Loucy (cell line): ENCODE measurements at regions not wholly inside any gene's neighbourhood (a gene's known extent, or its start where the extent isn't known, plus 50 kb on each side); places are given as distances from the start of the nearest gene placed in this dataset.

Source experiments
- H2AFZ ChIP-seq: fragments of 200-600 bp; sonication (generic); 2 replicates; pipeline ENCODE4 v1.6.0; 2016; ENCODE audit warnings: antibody characterized with exemption, mild to moderate bottlenecking, low read length, moderate library complexity
- H3F3A ChIP-seq: fragments of 200-600 bp; 2 replicates; pipeline ENCODE4 v1.6.0; 2016; ENCODE audit warnings: antibody characterized with exemption, low read depth, mild to moderate bottlenecking
- H3K27me3 ChIP-seq: fragments of 200-600 bp; sonication (generic); 2 replicates; pipeline ENCODE4 v1.6.1; 2014; ENCODE audit warnings: low read length, mild to moderate bottlenecking; ENCODE audit not compliant: insufficient read depth, poor library complexity, severe bottlenecking
- H3K36me3 ChIP-seq: fragments of 200-600 bp; sonication (generic); 2 replicates; pipeline ENCODE4 v1.6.1; 2016; ENCODE audit warnings: low read length; ENCODE audit not compliant: insufficient read depth
- H3K4me1 ChIP-seq: fragments of 200-600 bp; sonication (generic); 2 replicates; pipeline ENCODE4 v1.5.1; 2014; ENCODE audit warnings: low read length, mild to moderate bottlenecking; ENCODE audit not compliant: insufficient read depth, poor library complexity, severe bottlenecking
- H3K4me2 ChIP-seq: fragments of 200-600 bp; sonication (generic); 2 replicates; pipeline ENCODE4 v1.6.0; 2014; ENCODE audit warnings: antibody characterized with exemption, low read length, low read depth, mild to moderate bottlenecking; ENCODE audit not compliant: poor library complexity, severe bottlenecking
- H3K4me3 ChIP-seq: fragments of 200-600 bp; sonication (generic); 2 replicates; pipeline ENCODE4 v1.5.1; 2014; ENCODE audit warnings: low read length, mild to moderate bottlenecking, mixed read lengths; ENCODE audit not compliant: poor library complexity, severe bottlenecking
- H3K79me2 ChIP-seq: fragments of 200-600 bp; sonication (generic); 2 replicates; pipeline ENCODE4 v1.6.1; 2014; ENCODE audit warnings: low read length; ENCODE audit not compliant: insufficient read depth
- H3K9ac ChIP-seq: fragments of 200-600 bp; sonication (generic); 2 replicates; pipeline ENCODE4 v1.6.0; 2014; ENCODE audit warnings: mild to moderate bottlenecking, low read depth, low read length, moderate library complexity; ENCODE audit not compliant: poor library complexity, severe bottlenecking
- H3K9me2 ChIP-seq: fragments of 200-600 bp; sonication (generic); replicated peaks from 2 replicates; pipeline ENCODE4 v1.6.1; 2016; ENCODE audit warnings: low read depth, low read length, mixed read lengths
- H3K9me3 ChIP-seq: fragments of 200-600 bp; sonication (generic); 2 replicates; pipeline ENCODE4 v1.6.1; 2014; ENCODE audit warnings: mild to moderate bottlenecking, antibody characterized with exemption, low read length, low read depth; ENCODE audit not compliant: insufficient read depth
- H4K20me1 ChIP-seq: fragments of 200-600 bp; sonication (generic); 2 replicates; pipeline ENCODE4 v1.6.0; 2014; ENCODE audit warnings: antibody characterized with exemption, low read length, mild to moderate bottlenecking; ENCODE audit not compliant: insufficient read depth, poor library complexity, severe bottlenecking
- EZH2phosphoT487 ChIP-seq: fragments of 200-600 bp; IDR thresholded peaks from 2 replicates; pipeline ENCODE4 v1.6.1; 2018; ENCODE audit warnings: antibody characterized with exemption, mild to moderate bottlenecking, moderate library complexity, borderline replicate concordance
- TF ChIP-seq, protein P1 (sequence below): fragments of 200-600 bp; sonication (generic); conservative IDR thresholded peaks from 2 replicates; pipeline ENCODE4 v1.5.1; 2014; ENCODE audit warnings: mild to moderate bottlenecking, antibody characterized with exemption, low read length

DNA sequence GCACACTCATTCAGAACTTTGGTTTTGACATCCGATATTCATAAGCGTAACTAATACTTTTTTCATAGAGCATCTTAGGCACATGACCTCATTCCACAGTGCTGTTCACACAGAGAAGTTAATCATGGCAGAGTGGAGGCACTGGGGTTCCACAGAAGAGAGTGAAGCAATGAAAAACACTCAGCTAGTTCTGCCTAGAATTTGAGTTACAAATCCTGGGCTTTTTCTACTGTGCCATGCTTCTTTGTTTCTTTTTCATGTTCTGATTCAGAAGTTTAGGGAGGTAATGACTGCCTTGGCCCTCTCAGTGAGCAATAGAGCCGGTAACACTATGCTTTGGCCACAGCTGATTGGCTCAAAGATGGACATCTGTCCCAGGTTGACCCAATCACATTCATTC is 176.1 kb upstream of the MITF start:
- no peaks in the 10 kb centered on the region for H3K27me3 ChIP-seq
- H4K20me1 ChIP-seq: no peaks in the 10 kb centered on the region
- no peaks in the 10 kb centered on the region for H3K4me1 ChIP-seq
- H3F3A ChIP-seq: no peaks in the 10 kb centered on the region
- H3K4me3 ChIP-seq: no peak overlapping the region
- no peaks in the 10 kb centered on the region for H3K36me3 ChIP-seq
- H2AFZ ChIP-seq: no peak overlapping the region
- H3K9ac ChIP-seq: no peak overlapping the region
- no peaks in the 10 kb centered on the region for H3K79me2 ChIP-seq
- no peak for TF ChIP-seq EZH2phosphoT487
- TF ChIP-seq, protein P1, sequence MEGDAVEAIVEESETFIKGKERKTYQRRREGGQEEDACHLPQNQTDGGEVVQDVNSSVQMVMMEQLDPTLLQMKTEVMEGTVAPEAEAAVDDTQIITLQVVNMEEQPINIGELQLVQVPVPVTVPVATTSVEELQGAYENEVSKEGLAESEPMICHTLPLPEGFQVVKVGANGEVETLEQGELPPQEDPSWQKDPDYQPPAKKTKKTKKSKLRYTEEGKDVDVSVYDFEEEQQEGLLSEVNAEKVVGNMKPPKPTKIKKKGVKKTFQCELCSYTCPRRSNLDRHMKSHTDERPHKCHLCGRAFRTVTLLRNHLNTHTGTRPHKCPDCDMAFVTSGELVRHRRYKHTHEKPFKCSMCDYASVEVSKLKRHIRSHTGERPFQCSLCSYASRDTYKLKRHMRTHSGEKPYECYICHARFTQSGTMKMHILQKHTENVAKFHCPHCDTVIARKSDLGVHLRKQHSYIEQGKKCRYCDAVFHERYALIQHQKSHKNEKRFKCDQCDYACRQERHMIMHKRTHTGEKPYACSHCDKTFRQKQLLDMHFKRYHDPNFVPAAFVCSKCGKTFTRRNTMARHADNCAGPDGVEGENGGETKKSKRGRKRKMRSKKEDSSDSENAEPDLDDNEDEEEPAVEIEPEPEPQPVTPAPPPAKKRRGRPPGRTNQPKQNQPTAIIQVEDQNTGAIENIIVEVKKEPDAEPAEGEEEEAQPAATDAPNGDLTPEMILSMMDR: no peak
- H3K4me2 ChIP-seq: no peak overlapping the region
- H3K9me2 ChIP-seq: no peaks in the 10 kb centered on the region
- H3K9me3 ChIP-seq: no peaks in the 10 kb centered on the region

DNA sequence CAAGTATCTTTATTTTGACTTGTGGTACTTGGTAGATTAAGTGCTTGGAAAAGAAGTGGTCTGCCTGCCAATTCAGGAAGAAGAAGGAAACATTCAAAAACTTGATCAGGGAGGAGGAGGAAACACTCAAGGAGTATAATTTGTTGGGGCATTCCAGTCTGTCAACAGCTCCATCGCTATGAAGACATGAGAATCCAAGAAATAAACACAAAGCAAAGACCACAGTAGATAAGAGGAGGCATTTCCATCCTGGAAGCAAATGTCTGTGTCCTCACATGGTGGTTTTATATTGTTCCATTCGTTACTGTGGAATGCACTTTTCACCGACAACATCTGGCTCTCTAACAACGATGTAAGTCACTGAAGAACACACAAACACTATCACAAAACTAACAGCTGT is 176.1 kb upstream of the FRMD4B start:
- no peaks in the 10 kb centered on the region for H4K20me1 ChIP-seq
- no peak overlapping the region for H3K9ac ChIP-seq

DNA sequence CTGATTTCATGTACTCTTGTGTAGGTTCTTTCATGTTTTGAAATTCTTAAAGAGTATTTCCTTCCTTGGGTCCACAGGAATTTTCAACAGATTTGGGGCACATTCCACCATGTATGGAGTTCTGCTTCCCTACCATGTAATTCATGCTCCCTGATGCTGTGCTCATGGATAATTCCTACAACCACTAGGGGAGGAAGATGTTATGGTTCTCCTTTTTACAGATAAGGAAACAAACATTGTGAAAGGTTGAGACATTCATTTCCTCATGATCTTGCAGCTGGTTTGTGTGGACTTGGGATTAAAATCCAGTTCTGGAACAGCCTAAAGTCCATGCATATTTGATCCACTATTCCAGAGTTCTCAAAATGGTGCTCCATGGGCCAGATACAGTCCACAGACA is 174.9 kb upstream of the FRMD4B start:
- H3K9me3 ChIP-seq: no peaks in the 10 kb centered on the region
- H3K27me3 ChIP-seq: no peaks in the 10 kb centered on the region
- TF ChIP-seq EZH2phosphoT487: no peak
- TF ChIP-seq, protein P1: no peak
- no peak overlapping the region for H3K4me2 ChIP-seq
- H3K9me2 ChIP-seq: no peaks in the 10 kb centered on the region
- H3K9ac ChIP-seq: no peak overlapping the region
- no peak overlapping the region for H2AFZ ChIP-seq
- no peak overlapping the region for H3K4me3 ChIP-seq
- no peaks in the 10 kb centered on the region for H3K4me1 ChIP-seq
- no peaks in the 10 kb centered on the region for H3K36me3 ChIP-seq
- H3F3A ChIP-seq: no peaks in the 10 kb centered on the region
- H4K20me1 ChIP-seq: no peaks in the 10 kb centered on the region
- H3K79me2 ChIP-seq: no peaks in the 10 kb centered on the region

More for the DNA sequence above, 176.1 kb upstream of the FRMD4B start:
- no peaks in the 10 kb centered on the region for H3K79me2 ChIP-seq
- H3K9me3 ChIP-seq: no peaks in the 10 kb centered on the region
- no peak overlapping the region for H2AFZ ChIP-seq
- no peaks in the 10 kb centered on the region for H3K4me1 ChIP-seq
- H3K4me3 ChIP-seq: no peak overlapping the region
- H3K36me3 ChIP-seq: no peaks in the 10 kb centered on the region
- H3K27me3 ChIP-seq: no peaks in the 10 kb centered on the region
- no peak overlapping the region for H3K4me2 ChIP-seq
- TF ChIP-seq, protein P1: no peak
- H3K9me2 ChIP-seq: no peaks in the 10 kb centered on the region
- no peaks in the 10 kb centered on the region for H3F3A ChIP-seq
